Right atrium auricular region (tissue), 2 donors: ENCODE measurements at regions not wholly inside any gene's neighbourhood (a gene's known extent, or its start where the extent isn't known, plus 50 kb on each side); places are given as distances from the start of the nearest gene placed in this dataset.
"Not testable (repeated sequence)": the region's sequence is repeated elsewhere in the genome, so short reads cannot be mapped to it uniquely, and the experiment has no call there.

Experiments
- DNase-seq: peaks from one replicate; pipeline ENCODE4 v3.0.0-alpha.2; 2019; ENCODE audit warnings: low spot score
- H3K27ac ChIP-seq, 2 donors: fragments of 200-600 bp; sonication (generic); 1 replicate in 1 of 2; 2 replicates in 1 of 2; pipeline ENCODE4 v1.5.1; 2016 to 2019
- H3K27me3 ChIP-seq, 2 donors: fragments of 200-600 bp; sonication (generic); one replicate each; pipeline versions ENCODE4 v1.5.1 to v1.6.0; 2017 to 2019
- H3K36me3 ChIP-seq: fragments of 200-600 bp; sonication (generic); one replicate; pipeline ENCODE4 v1.5.1; 2016
- H3K4me1 ChIP-seq, 2 donors: fragments of 200-600 bp; sonication (generic); one replicate each; pipeline versions ENCODE4 v1.5.1 to v1.6.0; 2017 to 2019
- H3K4me3 ChIP-seq, 2 donors: fragments of 200-600 bp; sonication (generic); 1 replicate in 1 of 2; 2 replicates in 1 of 2; pipeline ENCODE4 v1.5.1; 2017 to 2019; ENCODE audit warnings: mild to moderate bottlenecking in 1 of 2, moderate library complexity in 1 of 2
- H3K9me3 ChIP-seq, 2 donors: fragments of 200-600 bp; sonication (generic); one replicate each; pipeline ENCODE4 v1.5.1; 2019
- TF ChIP-seq, protein P1 (sequence below), 2 donors: fragments of 200-600 bp; sonication (generic); IDR thresholded peaks; one replicate each; pipeline ENCODE4 v1.5.1; 2019; ENCODE audit warnings: antibody characterized with exemption in 2 of 2

DNA sequence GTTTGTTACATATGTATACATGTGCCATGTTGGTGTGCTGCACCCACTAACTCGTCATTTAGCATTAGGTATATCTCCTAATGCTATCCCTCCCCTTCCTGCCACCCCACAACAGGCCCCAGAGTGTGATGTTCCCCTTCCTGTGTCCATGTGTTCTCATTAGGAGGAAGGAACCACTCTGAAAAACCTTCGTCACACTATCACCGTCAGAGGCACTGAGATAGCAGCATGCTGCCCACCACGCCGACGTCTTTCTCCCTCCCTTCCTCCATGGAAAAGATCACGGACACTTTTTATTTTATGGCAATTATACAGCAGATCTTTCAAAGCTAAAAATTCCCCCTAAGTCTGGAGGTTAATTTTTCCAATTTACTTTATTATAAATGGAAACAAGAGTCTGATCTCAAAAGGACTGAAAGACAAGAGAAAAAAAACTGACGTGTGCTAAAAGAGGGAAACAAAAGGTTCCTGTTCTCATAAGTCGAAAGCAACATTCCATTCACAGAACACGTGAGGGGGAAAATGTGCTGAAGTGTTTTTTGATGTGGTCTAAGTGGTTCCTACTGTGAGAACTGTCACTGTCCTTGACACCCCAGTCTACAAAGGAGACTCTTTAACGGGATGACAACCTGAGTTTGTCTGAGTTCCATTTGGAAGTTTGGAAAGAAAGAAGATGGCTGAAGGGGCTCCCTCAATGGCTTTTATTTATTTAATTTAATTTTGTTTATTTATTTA is 339.7 kb upstream of the IRX2 start:
- Histone ChIP-seq H3K4me3 (no peak overlapping the region), H3K4me1 (no peaks in the 10 kb centered on the region), H3K27ac (no peak overlapping the region), H3K27me3 (no peaks in the 10 kb centered on the region), H3K36me3 (no peaks in the 10 kb centered on the region), H3K9me3 (no peaks in the 10 kb centered on the region)
- TF ChIP-seq, protein P1, sequence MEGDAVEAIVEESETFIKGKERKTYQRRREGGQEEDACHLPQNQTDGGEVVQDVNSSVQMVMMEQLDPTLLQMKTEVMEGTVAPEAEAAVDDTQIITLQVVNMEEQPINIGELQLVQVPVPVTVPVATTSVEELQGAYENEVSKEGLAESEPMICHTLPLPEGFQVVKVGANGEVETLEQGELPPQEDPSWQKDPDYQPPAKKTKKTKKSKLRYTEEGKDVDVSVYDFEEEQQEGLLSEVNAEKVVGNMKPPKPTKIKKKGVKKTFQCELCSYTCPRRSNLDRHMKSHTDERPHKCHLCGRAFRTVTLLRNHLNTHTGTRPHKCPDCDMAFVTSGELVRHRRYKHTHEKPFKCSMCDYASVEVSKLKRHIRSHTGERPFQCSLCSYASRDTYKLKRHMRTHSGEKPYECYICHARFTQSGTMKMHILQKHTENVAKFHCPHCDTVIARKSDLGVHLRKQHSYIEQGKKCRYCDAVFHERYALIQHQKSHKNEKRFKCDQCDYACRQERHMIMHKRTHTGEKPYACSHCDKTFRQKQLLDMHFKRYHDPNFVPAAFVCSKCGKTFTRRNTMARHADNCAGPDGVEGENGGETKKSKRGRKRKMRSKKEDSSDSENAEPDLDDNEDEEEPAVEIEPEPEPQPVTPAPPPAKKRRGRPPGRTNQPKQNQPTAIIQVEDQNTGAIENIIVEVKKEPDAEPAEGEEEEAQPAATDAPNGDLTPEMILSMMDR (IDR thresholded peaks at IDR 0.05): no peak
- no peak for DNase-seq

DNA sequence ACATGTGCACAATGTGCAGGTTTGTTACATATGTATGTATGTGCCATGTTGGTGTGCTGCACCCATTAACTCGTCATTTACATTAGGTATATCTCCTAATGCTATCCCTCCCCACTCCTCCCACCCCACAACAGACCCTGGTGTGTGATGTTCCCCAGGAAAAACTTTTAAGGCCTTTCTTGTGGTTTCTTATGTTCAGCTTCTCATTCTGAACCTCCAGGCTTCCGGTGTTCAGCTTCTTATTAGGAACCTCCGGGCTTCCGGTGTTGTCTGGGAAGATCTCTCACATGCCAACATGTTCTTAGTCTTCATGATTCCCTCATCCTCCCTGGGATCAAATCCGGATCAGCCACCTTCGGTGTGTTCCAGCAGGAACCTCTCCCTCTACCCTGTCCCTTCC is 338.8 kb upstream of the IRX2 start:
- not testable (repeated sequence) for H3K27me3 ChIP-seq, H3K9me3 ChIP-seq, H3K4me1 ChIP-seq, H3K36me3 ChIP-seq, H3K27ac ChIP-seq, DNase-seq, H3K4me3 ChIP-seq

DNA sequence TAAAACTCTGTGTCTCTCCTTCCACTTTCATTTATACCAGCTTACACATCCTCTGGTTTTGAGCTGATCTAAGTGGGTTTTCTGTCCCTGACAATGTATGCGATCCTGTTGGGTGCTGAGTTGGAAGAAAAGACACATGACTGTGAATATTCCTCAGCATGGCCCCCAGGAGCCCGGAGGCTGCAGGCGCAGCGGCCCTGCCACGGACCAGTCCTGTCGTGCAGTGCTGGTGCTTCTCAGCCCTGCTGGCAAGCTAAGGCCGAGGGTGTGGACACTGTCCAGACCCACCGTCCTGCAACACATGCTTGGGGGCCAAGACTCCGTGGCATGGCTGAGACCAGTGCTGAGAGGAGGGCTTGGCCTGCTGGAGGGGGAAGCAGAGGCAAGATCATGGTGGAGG is 328.9 kb upstream of the IRX2 start:
- Histone ChIP-seq H3K27me3 (no peaks in the 10 kb centered on the region), H3K4me3 (no peak overlapping the region), H3K36me3 (no peaks in the 10 kb centered on the region), H3K9me3 (peaks cover 0 to 7% of the 10 kb centered on the region in 2 donors), H3K4me1 (no peaks in the 10 kb centered on the region), H3K27ac (no peak overlapping the region)
- TF ChIP-seq, protein P1 (IDR thresholded peaks at IDR 0.05): no peak
- DNase-seq: no peak

DNA sequence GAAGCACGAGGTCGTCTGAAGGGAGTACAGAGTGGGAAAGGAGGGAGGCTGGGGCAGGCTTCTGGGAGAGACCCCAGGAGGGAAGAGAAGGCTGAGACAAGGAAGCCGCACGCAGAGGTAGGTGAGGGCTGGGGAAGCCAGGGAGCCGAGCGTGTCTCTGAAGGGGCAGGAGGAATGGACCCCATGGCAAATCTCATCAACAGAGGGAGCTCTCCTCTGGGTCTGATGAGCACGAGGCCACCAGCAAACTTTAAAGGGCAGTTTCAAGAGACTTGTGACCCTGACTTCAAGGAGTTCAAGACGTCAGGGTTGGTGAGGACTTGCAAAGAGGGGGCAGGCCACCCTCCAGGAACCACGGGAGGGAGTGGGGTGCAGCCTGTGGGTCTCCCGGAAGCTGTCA is 326.2 kb upstream of the IRX2 start:
- Histone ChIP-seq H3K4me3 (no peak overlapping the region), H3K4me1 (no peaks in the 10 kb centered on the region), H3K9me3 (peaks cover 0 to 15% of the 10 kb centered on the region in 2 donors), H3K36me3 (no peaks in the 10 kb centered on the region), H3K27ac (no peak overlapping the region), H3K27me3 (no peaks in the 10 kb centered on the region)
- DNase-seq: no peak
- TF ChIP-seq, protein P1 (IDR thresholded peaks at IDR 0.05): no peak

DNA sequence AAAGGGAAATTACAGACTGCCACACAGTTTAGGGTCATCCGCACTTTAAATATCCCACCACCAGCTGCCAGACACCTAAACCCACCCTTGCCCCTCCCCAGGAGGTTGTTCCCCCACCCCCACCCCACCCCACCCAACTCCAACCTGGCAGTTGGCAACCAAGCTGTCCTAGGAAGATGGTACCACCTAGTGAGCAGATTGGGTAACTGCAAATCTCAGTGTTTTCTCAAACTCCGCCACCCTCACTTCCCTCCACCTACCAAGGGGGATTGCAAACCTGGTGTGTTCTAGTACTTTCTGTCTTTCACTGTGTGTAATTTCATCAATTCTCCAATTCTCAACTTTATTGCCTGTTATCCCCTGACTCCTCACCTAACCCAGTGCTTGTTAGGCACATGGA is 323.8 kb upstream of the IRX2 start:
- Histone ChIP-seq H3K4me3 (no peak overlapping the region), H3K36me3 (no peaks in the 10 kb centered on the region), H3K27ac (no peak overlapping the region), H3K9me3 (peaks cover 0 to 15% of the 10 kb centered on the region in 2 donors), H3K4me1 (no peaks in the 10 kb centered on the region), H3K27me3 (no peaks in the 10 kb centered on the region)
- TF ChIP-seq, protein P1 (IDR thresholded peaks at IDR 0.05): no peak
- DNase-seq: no peak

GRCh38 chr5:3068401-3068800 is 316.9 kb upstream of the IRX2 start:
- Histone ChIP-seq H3K4me1 (no peaks in the 10 kb centered on the region), H3K9me3 (no peaks in the 10 kb centered on the region)
- TF ChIP-seq, protein P1 (IDR thresholded peaks at IDR 0.05): no peak

More at GRCh38 chr5:3068401-3068800, 316.9 kb upstream of the IRX2 start:
- H3K27me3 ChIP-seq: no peaks in the 10 kb centered on the region
- no peak overlapping the region for H3K4me3 ChIP-seq
- DNase-seq: no peak
- H3K36me3 ChIP-seq: no peaks in the 10 kb centered on the region
- H3K27ac ChIP-seq: no peak overlapping the region
